SK-N-SH (cell line): ENCODE measurements at regions not wholly inside any gene's neighbourhood (a gene's known extent, or its start where the extent isn't known, plus 50 kb on each side); places are given as distances from the start of the nearest gene placed in this dataset.

Source experiments
- CTCF ChIA-PET: fragments of 300-600, 350-600 bp; formaldehyde crosslinking; extraction: SDS; loops from one replicate; lab custom pipeline; 2021; lab: Yijun Ruan, JAX
- POLR2A ChIA-PET: fragments of 350-600 bp; sonication (Branson Sonifier 250); formaldehyde crosslinking; extraction: SDS; loops from one replicate; lab custom pipeline; 2020; ENCODE audit warnings: antibody characterized with exemption, inconsistent platforms; lab: Yijun Ruan, JAX
- DNase-seq: peaks from one replicate; pipeline ENCODE4 v3.0.0; 2012
- H2AFZ ChIP-seq: fragments of 200-600 bp; sonication (generic); 2 replicates; pipeline ENCODE4 v1.8.1; 2016; ENCODE audit warnings: antibody characterized with exemption, mild to moderate bottlenecking, low read depth
- H3F3A ChIP-seq: fragments of 200-600 bp; sonication (generic); replicated peaks from 2 replicates; pipeline ENCODE3; 2016; ENCODE audit warnings: antibody characterized with exemption, mild to moderate bottlenecking; ENCODE audit not compliant: insufficient read depth
- H3K27ac ChIP-seq, 2 experiments: fragments of 200-500 bp in 1 of 2; fragments of 200-600 bp in 1 of 2; sonication (Bioruptor generic) in 1 of 2; sonication (generic), shearing (Covaris generic) in 1 of 2; 2 replicates each; pipeline versions ENCODE4 v1.5.1 to v1.6.1; 2014 to 2016; ENCODE audit warnings: low read depth in 2 of 2, inconsistent platforms in 1 of 2, low read length in 1 of 2, mild to moderate bottlenecking in 1 of 2, mixed read lengths in 1 of 2
- H3K27me3 ChIP-seq: fragments of 200-600 bp; sonication (generic), shearing (Covaris generic); 2 replicates; pipeline ENCODE4 v1.6.1; 2016; ENCODE audit warnings: mixed run types; ENCODE audit not compliant: insufficient read depth
- H3K36me3 ChIP-seq, 2 experiments: fragments of 200-500 bp in 1 of 2; fragments of 200-600 bp in 1 of 2; sonication (Bioruptor generic) in 1 of 2; sonication (generic) in 1 of 2; replicated peaks in 1 of 2; 2 replicates each; pipeline versions ENCODE3 to v1.5.1; 2014 to 2016; ENCODE audit warnings: low read length in 1 of 2, mild to moderate bottlenecking in 1 of 2; ENCODE audit not compliant: insufficient read depth in 2 of 2, control insufficient read depth in 1 of 2
- H3K4me1 ChIP-seq, 2 experiments: fragments of 200-500 bp in 1 of 2; fragments of 200-600 bp in 1 of 2; sonication (Bioruptor generic) in 1 of 2; sonication (generic), shearing (Covaris generic) in 1 of 2; 2 replicates each; pipeline versions ENCODE4 v1.5.1 to v1.6.1; 2014 to 2016; ENCODE audit warnings: low read depth in 1 of 2, low read length in 1 of 2, mixed run types in 1 of 2; ENCODE audit not compliant: insufficient read depth in 2 of 2, control insufficient read depth in 1 of 2
- H3K4me2 ChIP-seq: fragments of 200-600 bp; sonication (generic), shearing (Covaris generic); 2 replicates; pipeline ENCODE4 v1.6.1; 2017; ENCODE audit warnings: mixed run types
- H3K4me3 ChIP-seq, 2 experiments: fragments of 200-500 bp in 1 of 2; fragments of 200-600 bp in 1 of 2; sonication (Bioruptor generic) in 1 of 2; sonication (generic), shearing (Covaris generic) in 1 of 2; 2 replicates each; pipeline versions ENCODE4 v1.5.1 to v1.8.1; 2014 to 2016; ENCODE audit warnings: low read depth in 2 of 2, inconsistent platforms in 1 of 2, low read length in 1 of 2, mild to moderate bottlenecking in 1 of 2, mixed read lengths in 1 of 2, moderate library complexity in 1 of 2
- H3K79me2 ChIP-seq: fragments of 200-600 bp; sonication (generic); 2 replicates; pipeline ENCODE4 v1.8.1; 2017; ENCODE audit warnings: mild to moderate bottlenecking; ENCODE audit not compliant: insufficient read depth
- H3K9ac ChIP-seq: fragments of 200-600 bp; sonication (generic); 2 replicates; pipeline ENCODE4 v1.6.1; 2017; ENCODE audit warnings: mixed run types
- H3K9me2 ChIP-seq: fragments of 200-600 bp; sonication (generic); 2 replicates; pipeline ENCODE4 v1.6.1; 2017; ENCODE audit warnings: mixed run types
- H3K9me3 ChIP-seq: fragments of 200-600 bp; sonication (generic); 2 replicates; pipeline ENCODE4 v1.6.1; 2017; ENCODE audit warnings: mixed run types, mild to moderate bottlenecking, moderate library complexity
- H4K20me1 ChIP-seq: fragments of 200-600 bp; sonication (generic); 2 replicates; pipeline ENCODE4 v1.6.1; 2017; ENCODE audit warnings: mild to moderate bottlenecking, mixed run types; ENCODE audit not compliant: insufficient read depth
- CHD2 ChIP-seq: fragments of 150-350 bp; IDR thresholded peaks from 2 replicates; pipeline ENCODE4 v1.6.1; 2018; ENCODE audit warnings: low read length; ENCODE audit not compliant: partially characterized antibody
- EP300 ChIP-seq, 2 experiments: IDR thresholded peaks; 2 replicates each; pipeline versions ENCODE4 v1.4.0 to v1.6.1; 2012; ENCODE audit warnings: borderline replicate concordance in 1 of 2, low read depth in 1 of 2, low read length in 1 of 2
- GABPA ChIP-seq: IDR thresholded peaks from 2 replicates; pipeline ENCODE4 v1.4.0; 2012; ENCODE audit warnings: low read depth, mild to moderate bottlenecking
- GATA2 ChIP-seq: sonication (generic); formaldehyde crosslinking; IDR thresholded peaks from 2 replicates; pipeline ENCODE4 v1.5.0; 2020; ENCODE audit warnings: mild to moderate bottlenecking, missing genetic modification reagents
- JUND ChIP-seq: IDR thresholded peaks from 2 replicates; pipeline ENCODE4 v1.4.0; 2012
- NFIC ChIP-seq: IDR thresholded peaks from 2 replicates; pipeline ENCODE4 v1.4.0; 2012; ENCODE audit warnings: borderline replicate concordance
- NRF1 ChIP-seq: IDR thresholded peaks from 2 replicates; pipeline ENCODE4 v1.6.1; 2012; ENCODE audit warnings: low read depth, mild to moderate bottlenecking, low read length
- POLR2AphosphoS5 ChIP-seq: IDR thresholded peaks from 2 replicates; pipeline ENCODE4 v1.6.1; 2012; ENCODE audit warnings: low read depth, low read length
- RCOR1 ChIP-seq: fragments of 150-350 bp; IDR thresholded peaks from 2 replicates; pipeline ENCODE4 v1.6.1; 2017; ENCODE audit warnings: antibody characterized with exemption, low read length
- SIN3A ChIP-seq: IDR thresholded peaks from 2 replicates; pipeline ENCODE4 v1.6.1; 2012; ENCODE audit warnings: low read depth, mild to moderate bottlenecking, low read length, moderate library complexity, borderline replicate concordance
- SMC3 ChIP-seq: IDR thresholded peaks from 2 replicates; pipeline ENCODE4 v1.6.1; 2012; ENCODE audit warnings: low read depth, low read length, improper control_type of control experiment
- TAF1 ChIP-seq: IDR thresholded peaks from 2 replicates; pipeline ENCODE4 v1.6.1; 2012; ENCODE audit warnings: low read depth, mild to moderate bottlenecking, low read length, moderate library complexity, borderline replicate concordance
- USF1 ChIP-seq: IDR thresholded peaks from 2 replicates; pipeline ENCODE4 v1.4.0; 2012; ENCODE audit warnings: low read depth, borderline replicate concordance
- YY1 ChIP-seq: IDR thresholded peaks from 2 replicates; pipeline ENCODE4 v1.4.0; 2012; ENCODE audit warnings: low read depth, mild to moderate bottlenecking
- ZBTB33 ChIP-seq: IDR thresholded peaks from 2 replicates; pipeline ENCODE4 v1.4.0; 2012; ENCODE audit warnings: low read depth, borderline replicate concordance
- WGBS: methylation state at CpG from one replicate; pipeline ENCODE4 v1.1.6; 2017; ENCODE audit warnings: low lambda C conversion rate; 5-methylcytosine and 5-hydroxymethylcytosine counted together
- TF ChIP-seq, protein P1 (sequence below): IDR thresholded peaks from 2 replicates; pipeline ENCODE4; 2012

- no peaks in the 10 kb centered on the region for H3K9me2 ChIP-seq
- no peaks in the 10 kb centered on the region for H4K20me1 ChIP-seq
- no peak overlapping the region for H3K4me2 ChIP-seq
- no peak overlapping the region for H2AFZ ChIP-seq
- ChIA-PET POLR2A (no interaction called here), CTCF (interaction anchor here (1.2 kb wide), 1 partner anchor 9 kb away, joined by 3 read pairs; no protein-coding TSS in a partner anchor)
- H3K36me3 ChIP-seq: no peaks in the 10 kb centered on the region
- 53% methylated on average over 4 of the region's 4 CpGs for WGBS
- no peak for TF ChIP-seq POLR2AphosphoS5
- peak; percentile 55; the same call in 1 of the 2 replicates for TF ChIP-seq RCOR1
- TF ChIP-seq, protein P1, sequence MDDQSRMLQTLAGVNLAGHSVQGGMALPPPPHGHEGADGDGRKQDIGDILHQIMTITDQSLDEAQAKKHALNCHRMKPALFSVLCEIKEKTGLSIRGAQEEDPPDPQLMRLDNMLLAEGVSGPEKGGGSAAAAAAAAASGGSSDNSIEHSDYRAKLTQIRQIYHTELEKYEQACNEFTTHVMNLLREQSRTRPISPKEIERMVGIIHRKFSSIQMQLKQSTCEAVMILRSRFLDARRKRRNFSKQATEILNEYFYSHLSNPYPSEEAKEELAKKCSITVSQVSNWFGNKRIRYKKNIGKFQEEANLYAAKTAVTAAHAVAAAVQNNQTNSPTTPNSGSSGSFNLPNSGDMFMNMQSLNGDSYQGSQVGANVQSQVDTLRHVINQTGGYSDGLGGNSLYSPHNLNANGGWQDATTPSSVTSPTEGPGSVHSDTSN: no peak
- TF ChIP-seq GATA2: peak; percentile 57
- TF ChIP-seq EP300 (IDR thresholded peaks at IDR 0.05; ENCODE audit: borderline replicate concordance in 1 of 2, low read depth in 1 of 2, low read length in 1 of 2): peak in 1 of 2 experiments; percentile 53; a peak in 1 of 4 replicates
- peak overlapping the region in 1 of 2 experiments; percentile 66; a peak in 1 of 4 replicates for H3K27ac ChIP-seq
- H3K4me3 ChIP-seq: no peak overlapping the region
- H3K4me1 ChIP-seq: peaks cover 0 to 9% of the 10 kb centered on the region in 2 experiments; a peak in 2 of 4 replicates
- H3K79me2 ChIP-seq: no peaks in the 10 kb centered on the region
- peak; percentile 61 for DNase-seq
- peaks cover 3% of the 10 kb centered on the region for H3F3A ChIP-seq
- H3K9ac ChIP-seq: no peak overlapping the region
- H3K9me3 ChIP-seq: no peaks in the 10 kb centered on the region
- peaks cover 18% of the 10 kb centered on the region; the same call in 1 of the 2 replicates for H3K27me3 ChIP-seq
Observed at GRCh38 chr10:28849821-28850220, 172.5 kb downstream of the BAMBI start.

DNA sequence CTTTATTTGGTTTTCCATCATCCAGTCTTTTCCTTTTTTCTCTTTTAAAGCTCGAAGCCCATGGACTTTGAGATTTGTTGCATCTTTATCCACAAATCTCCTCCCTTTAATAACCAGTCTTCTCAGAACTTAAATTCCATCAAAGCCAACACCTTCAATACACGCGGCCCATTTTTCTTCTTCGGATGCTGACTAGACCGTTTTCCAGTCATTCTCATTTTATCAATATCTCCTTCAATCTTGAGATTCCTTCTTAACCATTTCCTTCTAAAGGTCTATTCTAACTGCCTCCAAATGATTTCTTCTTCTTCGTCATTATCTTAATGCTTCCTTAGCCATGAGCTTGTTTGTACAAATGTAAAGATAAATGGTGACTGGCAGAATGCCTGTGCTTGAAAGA lies 173.5 kb downstream of the BAMBI start:
- TF ChIP-seq CHD2 (no peak), NFIC (no peak), USF1 (no peak), SMC3 (no peak), NRF1 (no peak), SIN3A (no peak), YY1 (no peak), TAF1 (no peak), JUND (no peak), GABPA (no peak), ZBTB33 (no peak)
- TF ChIP-seq, protein P1: no peak
- TF ChIP-seq, all 33 proteins: peak for 0
- POLR2A ChIA-PET: no interaction called here
- Histone ChIP-seq H3K36me3 (no peaks in the 10 kb centered on the region), H3K9ac (no peak overlapping the region), H3K27ac (no peak overlapping the region; a peak in 1 of 4 replicates), H3K27me3 (peaks cover 18% of the 10 kb centered on the region; the same call in 1 of the 2 replicates), H4K20me1 (no peaks in the 10 kb centered on the region), H2AFZ (no peak overlapping the region), H3K79me2 (no peaks in the 10 kb centered on the region), H3K9me2 (no peaks in the 10 kb centered on the region), H3K4me2 (no peak overlapping the region), H3F3A (peaks cover 3% of the 10 kb centered on the region), H3K4me3 (no peak overlapping the region), H3K4me1 (peaks cover 0 to 9% of the 10 kb centered on the region in 2 experiments; a peak in 2 of 4 replicates), H3K9me3 (no peaks in the 10 kb centered on the region)
- WGBS: 83% methylated on average over 6 of the region's 6 CpGs
- DNase-seq: no peak
- CTCF ChIA-PET: interaction anchor here (0.7 to 2.1 kb wide), 4 partner anchors 10 to 187 kb away, joined by 3 to 5 read pairs (median 3); no protein-coding TSS in a partner anchor
